ENCODE measurements at regions not wholly inside any gene's neighbourhood (a gene's known extent, or its start where the extent isn't known, plus 50 kb on each side); places are given as distances from the start of the nearest gene placed in this dataset.

- Mint-ChIP-seq H3K9me3 (no peaks in the 10 kb centered on the region), H3K27me3 (ENCODE audit: low read depth) (no peaks in the 10 kb centered on the region), H3K4me3 (no peak overlapping the region), H3K27ac (ENCODE audit: unreplicated experiment) (no peak overlapping the region), H3K36me3 (ENCODE audit: low read depth) (no peaks in the 10 kb centered on the region), H3K4me1 (no peaks in the 10 kb centered on the region)
- TF ChIP-seq CTCF (conservative IDR thresholded peaks at IDR 0.05), result no peak
- DNase-seq (ENCODE audit: low read depth, low spot score), result no peak
These were observed 91.2 kb upstream of the MYL10 start for GRCh38 chr7:101720324-101720723.

- DNase-seq (ENCODE audit: low read depth, low spot score), result no peak
- Mint-ChIP-seq H3K27me3 (ENCODE audit: low read depth) (no peaks in the 10 kb centered on the region), H3K4me3 (no peak overlapping the region), H3K27ac (ENCODE audit: unreplicated experiment) (no peak overlapping the region), H3K9me3 (no peaks in the 10 kb centered on the region), H3K36me3 (ENCODE audit: low read depth) (no peaks in the 10 kb centered on the region), H3K4me1 (no peaks in the 10 kb centered on the region)
- TF ChIP-seq CTCF (conservative IDR thresholded peaks at IDR 0.05), result no peak
These were observed 93.2 kb upstream of the MYL10 start for GRCh38 chr7:101722247-101722646.

GRCh38 chr7:101723835-101724234 is 93.6 kb upstream of the CUX1 start:
- no peak for TF ChIP-seq CTCF (conservative IDR thresholded peaks at IDR 0.05)
- H3K4me3 Mint-ChIP-seq, result no peak overlapping the region
- H3K36me3 Mint-ChIP-seq (ENCODE audit: low read depth), result no peaks in the 10 kb centered on the region
- no peaks in the 10 kb centered on the region for H3K4me1 Mint-ChIP-seq
- H3K27me3 Mint-ChIP-seq (ENCODE audit: low read depth), result no peaks in the 10 kb centered on the region
- no peak overlapping the region for H3K27ac Mint-ChIP-seq (ENCODE audit: unreplicated experiment)
- DNase-seq (ENCODE audit: low read depth, low spot score), result no peak
- H3K9me3 Mint-ChIP-seq, result no peaks in the 10 kb centered on the region

- Mint-ChIP-seq H3K36me3 (ENCODE audit: low read depth) (no peaks in the 10 kb centered on the region), H3K4me3 (no peak overlapping the region), H3K27ac (ENCODE audit: unreplicated experiment) (no peak overlapping the region), H3K27me3 (ENCODE audit: low read depth) (no peaks in the 10 kb centered on the region), H3K9me3 (no peaks in the 10 kb centered on the region), H3K4me1 (no peaks in the 10 kb centered on the region)
- no peak for TF ChIP-seq CTCF (conservative IDR thresholded peaks at IDR 0.05)
- DNase-seq (ENCODE audit: low read depth, low spot score), result no peak
These were observed 92.5 kb upstream of the CUX1 start for GRCh38 chr7:101724957-101725356.

- H3K4me3 Mint-ChIP-seq, result no peak overlapping the region
- no peaks in the 10 kb centered on the region for H3K9me3 Mint-ChIP-seq
- H3K4me1 Mint-ChIP-seq, result no peaks in the 10 kb centered on the region
- H3K27me3 Mint-ChIP-seq (ENCODE audit: low read depth), result no peaks in the 10 kb centered on the region
- no peak for DNase-seq (ENCODE audit: low read depth, low spot score)
- H3K36me3 Mint-ChIP-seq (ENCODE audit: low read depth), result no peaks in the 10 kb centered on the region
- H3K27ac Mint-ChIP-seq (ENCODE audit: unreplicated experiment), result no peak overlapping the region
- TF ChIP-seq CTCF (conservative IDR thresholded peaks at IDR 0.05), result no peak
These were observed 91.5 kb upstream of the CUX1 start for GRCh38 chr7:101725921-101726320.

- no peak for DNase-seq (ENCODE audit: low read depth, low spot score)
- Mint-ChIP-seq H3K27me3 (ENCODE audit: low read depth) (peaks cover 4% of the 10 kb centered on the region), H3K4me3 (no peak overlapping the region), H3K36me3 (ENCODE audit: low read depth) (no peaks in the 10 kb centered on the region), H3K4me1 (no peaks in the 10 kb centered on the region), H3K9me3 (no peaks in the 10 kb centered on the region), H3K27ac (ENCODE audit: unreplicated experiment) (no peak overlapping the region)
- no peak for TF ChIP-seq CTCF (conservative IDR thresholded peaks at IDR 0.05)
These were observed 90.2 kb upstream of the CUX1 start for GRCh38 chr7:101727184-101727583.

Measured in neural crest cell (in vitro differentiated cells).